22Rv1 (cell line): ENCODE measurements at regions not wholly inside any gene's neighbourhood (a gene's known extent, or its start where the extent isn't known, plus 50 kb on each side); places are given as distances from the start of the nearest gene placed in this dataset.
"Not testable (repeated sequence)": the region's sequence is repeated elsewhere in the genome, so short reads cannot be mapped to it uniquely, and the experiment has no call there.

Experiments used
- H3K27ac ChIP-seq: fragments of 450-650 bp; 2 replicates; pipeline ENCODE4 v1.5.1; 2017
- ZFX ChIP-seq: fragments of 450-650 bp; IDR thresholded peaks from 2 replicates; pipeline ENCODE4 v1.6.1; 2017; ENCODE audit warnings: antibody characterized with exemption, borderline replicate concordance
- TF ChIP-seq, protein P1 (sequence below): fragments of 450-650 bp; IDR thresholded peaks from 2 replicates; pipeline ENCODE4 v1.5.1; 2017; ENCODE audit warnings: mild to moderate bottlenecking

DNA sequence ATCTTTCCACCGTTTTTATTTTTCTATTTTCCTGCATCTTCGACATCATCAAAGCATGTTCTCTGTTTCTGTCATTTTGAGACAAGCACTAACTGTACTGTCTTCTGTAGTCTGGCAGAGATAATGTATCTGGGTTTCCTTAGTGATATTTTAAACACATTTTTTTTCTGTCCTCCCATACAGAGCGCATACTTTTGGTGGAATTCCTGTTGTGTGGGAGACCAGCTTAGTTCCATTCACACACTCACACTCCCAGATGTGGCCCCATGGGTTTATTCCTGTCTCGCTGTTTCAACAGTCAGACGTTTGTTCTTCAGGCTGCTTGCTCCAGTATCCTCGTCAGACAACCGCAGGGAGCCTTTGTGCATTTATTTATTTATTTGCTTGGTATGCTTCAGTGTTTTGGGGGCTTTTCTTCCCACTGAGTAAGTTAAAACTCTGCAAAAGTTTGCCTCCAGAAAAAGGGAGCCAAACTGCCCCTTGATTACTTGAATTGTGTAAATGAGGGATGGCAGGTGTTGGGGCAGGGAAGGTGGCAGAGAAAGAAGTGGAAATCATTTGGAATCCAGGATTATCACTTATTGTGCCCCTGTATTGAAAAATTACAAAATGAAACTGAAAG is 456.8 kb upstream of the KLF6 start:
- TF ChIP-seq ZFX, result no peak
- TF ChIP-seq, protein P1, sequence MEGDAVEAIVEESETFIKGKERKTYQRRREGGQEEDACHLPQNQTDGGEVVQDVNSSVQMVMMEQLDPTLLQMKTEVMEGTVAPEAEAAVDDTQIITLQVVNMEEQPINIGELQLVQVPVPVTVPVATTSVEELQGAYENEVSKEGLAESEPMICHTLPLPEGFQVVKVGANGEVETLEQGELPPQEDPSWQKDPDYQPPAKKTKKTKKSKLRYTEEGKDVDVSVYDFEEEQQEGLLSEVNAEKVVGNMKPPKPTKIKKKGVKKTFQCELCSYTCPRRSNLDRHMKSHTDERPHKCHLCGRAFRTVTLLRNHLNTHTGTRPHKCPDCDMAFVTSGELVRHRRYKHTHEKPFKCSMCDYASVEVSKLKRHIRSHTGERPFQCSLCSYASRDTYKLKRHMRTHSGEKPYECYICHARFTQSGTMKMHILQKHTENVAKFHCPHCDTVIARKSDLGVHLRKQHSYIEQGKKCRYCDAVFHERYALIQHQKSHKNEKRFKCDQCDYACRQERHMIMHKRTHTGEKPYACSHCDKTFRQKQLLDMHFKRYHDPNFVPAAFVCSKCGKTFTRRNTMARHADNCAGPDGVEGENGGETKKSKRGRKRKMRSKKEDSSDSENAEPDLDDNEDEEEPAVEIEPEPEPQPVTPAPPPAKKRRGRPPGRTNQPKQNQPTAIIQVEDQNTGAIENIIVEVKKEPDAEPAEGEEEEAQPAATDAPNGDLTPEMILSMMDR, result no peak
- no peak overlapping the region for H3K27ac ChIP-seq

DNA sequence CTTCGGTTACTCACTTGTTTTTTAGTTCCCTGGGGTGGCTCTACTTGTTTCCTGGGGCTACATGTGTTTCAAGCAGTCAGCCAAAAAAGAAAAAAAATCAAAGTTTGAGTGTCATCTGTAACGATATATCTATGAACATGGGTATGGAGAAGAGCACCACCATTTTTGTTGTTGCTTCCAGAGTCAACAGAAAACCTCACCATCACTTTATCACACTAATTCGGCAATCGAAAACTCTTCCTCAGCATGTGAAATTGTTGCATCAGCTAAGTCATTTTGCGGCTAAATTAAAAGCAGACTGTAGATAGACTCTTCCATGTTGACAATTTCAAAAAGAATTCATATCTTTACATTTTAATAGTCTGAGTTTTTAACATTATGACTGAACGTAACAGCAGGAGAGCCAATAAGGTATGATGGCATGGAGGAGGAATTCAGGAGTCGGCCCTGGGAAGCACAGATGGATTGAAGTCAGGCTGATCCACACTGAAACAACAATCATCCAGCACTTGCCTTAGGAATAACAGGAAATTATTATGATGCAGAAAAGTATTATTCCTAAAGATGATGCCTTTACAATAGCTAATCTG is 455.7 kb upstream of the KLF6 start:
- H3K27ac ChIP-seq, result no peak overlapping the region

DNA sequence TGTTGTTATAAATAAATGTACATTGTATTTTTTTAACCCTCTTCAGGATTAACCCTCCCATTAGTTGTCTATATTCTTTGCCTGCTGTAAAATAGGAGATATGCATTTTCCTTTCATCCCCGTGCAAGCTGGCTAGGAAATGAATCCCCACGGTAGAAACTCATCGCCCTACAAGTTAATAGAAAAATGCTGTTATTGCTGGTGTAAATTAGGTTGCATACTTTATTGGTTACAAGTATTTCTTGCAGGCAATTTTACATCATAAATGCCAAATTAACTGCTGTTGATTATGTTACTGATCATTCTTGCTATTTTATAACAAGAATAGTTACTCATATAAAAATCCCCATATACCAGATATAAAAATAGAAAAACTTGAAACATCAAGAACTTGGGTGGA is 454.2 kb upstream of the KLF6 start:
- H3K27ac ChIP-seq, result no peak overlapping the region
- TF ChIP-seq ZFX, result no peak
- TF ChIP-seq, protein P1, result no peak

More for the DNA sequence above, 455.7 kb upstream of the KLF6 start:
- TF ChIP-seq, protein P1, result no peak
- no peak for TF ChIP-seq ZFX

DNA sequence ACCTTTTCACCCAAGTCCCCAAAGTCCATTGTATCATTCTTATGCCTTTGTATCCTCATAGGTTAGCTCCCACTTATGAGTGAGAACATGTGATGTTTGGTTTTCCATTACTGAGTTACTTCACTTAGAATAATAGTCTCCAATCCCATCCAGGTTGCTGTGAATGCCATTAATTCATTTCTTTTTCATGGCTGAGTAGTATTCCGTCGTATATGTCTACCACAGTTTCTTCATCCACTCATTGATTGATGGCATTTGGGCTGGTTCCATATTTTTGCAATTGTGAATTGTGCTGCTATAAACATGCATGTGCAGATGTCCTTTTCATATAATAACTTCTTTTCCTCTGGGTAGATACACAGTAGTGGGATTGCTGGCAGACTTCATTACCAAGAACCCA is 451.9 kb upstream of the KLF6 start:
- H3K27ac ChIP-seq, result not testable (repeated sequence)

DNA sequence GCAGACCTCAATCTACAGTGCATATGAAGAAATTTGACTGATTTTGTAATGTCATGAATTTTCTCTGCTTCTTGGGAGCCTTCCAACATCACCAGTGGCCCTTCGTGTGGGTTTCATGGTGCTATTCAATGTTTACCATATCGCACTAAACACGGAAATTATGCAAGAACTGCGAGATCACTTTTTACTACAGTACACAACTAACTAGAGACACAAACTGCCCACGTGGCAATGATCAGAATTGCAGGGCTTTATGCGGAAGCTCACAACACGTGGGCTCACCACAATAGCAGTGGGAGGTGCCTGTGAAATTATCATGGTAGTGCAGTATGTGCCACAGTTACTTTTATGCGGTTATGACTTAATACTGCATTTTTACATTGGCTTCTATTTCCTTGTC is 449.7 kb upstream of the KLF6 start:
- H3K27ac ChIP-seq, result no peak overlapping the region
- TF ChIP-seq ZFX, result no peak
- TF ChIP-seq, protein P1, result no peak

DNA sequence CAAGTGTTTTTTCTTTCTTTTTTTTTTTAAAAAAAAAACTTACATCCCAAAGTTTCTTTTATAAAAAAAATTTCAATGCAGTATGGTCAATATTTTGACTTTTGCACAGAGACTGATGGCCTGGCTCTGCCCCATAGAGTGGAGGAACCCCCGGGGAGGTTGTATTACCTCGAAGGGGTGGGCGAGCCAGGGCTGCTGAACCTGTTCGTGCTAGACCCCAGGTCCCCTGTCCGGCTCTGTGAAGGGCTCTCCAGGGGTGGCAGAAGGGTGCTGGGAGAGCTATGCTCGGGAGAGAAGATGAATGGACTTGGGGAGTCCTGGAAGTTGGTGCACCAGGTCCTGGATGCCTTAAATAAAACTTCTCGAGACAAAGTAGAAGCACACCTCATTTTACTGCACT is 446.4 kb upstream of the KLF6 start:
- TF ChIP-seq, protein P1, result no peak
- no peak for TF ChIP-seq ZFX
- no peak overlapping the region for H3K27ac ChIP-seq

DNA sequence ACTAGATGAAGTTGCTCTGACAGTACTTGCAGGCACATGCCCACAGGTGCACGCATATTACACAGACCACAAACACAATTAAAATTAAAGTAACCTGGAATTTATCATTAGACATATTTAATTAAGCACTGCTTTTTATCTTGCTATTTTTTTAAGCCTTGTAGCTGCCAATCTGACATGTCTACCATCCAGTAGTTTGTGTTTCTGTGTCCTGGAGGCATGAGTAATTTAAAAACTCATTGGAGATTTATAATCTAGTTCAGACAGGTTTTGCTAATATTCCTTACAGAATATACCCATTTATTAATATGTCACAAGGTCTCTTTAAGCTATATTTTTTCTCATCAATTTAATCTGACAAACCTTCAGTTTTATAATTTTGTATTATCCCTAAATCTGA is 445.0 kb upstream of the KLF6 start:
- TF ChIP-seq ZFX, result no peak
- TF ChIP-seq, protein P1, result no peak
- no peak overlapping the region for H3K27ac ChIP-seq

DNA sequence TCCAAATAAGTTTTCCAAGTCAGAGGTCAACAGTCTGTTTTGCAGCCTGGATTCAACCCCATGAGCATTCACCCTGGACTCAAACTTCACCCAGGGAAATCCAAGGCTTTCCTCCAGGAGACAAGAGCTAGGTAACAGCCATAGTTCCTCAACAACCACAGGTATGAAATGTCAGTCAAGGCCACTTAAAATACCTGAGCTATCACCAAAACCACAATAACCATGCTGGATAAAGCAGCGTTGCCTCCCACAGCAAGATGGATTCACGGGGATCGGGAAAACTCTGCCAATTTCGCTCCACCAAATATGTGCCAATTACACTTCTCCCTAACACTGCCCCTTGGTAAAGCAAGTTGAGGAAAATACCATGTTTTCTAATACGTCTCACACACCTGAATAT is 444.1 kb upstream of the KLF6 start:
- H3K27ac ChIP-seq, result no peak overlapping the region
- no peak for TF ChIP-seq ZFX
